ENCODE measurements at regions not wholly inside any gene's neighbourhood (a gene's known extent, or its start where the extent isn't known, plus 50 kb on each side); places are given as distances from the start of the nearest gene placed in this dataset.
"Not testable (repeated sequence)": the region's sequence is repeated elsewhere in the genome, so short reads cannot be mapped to it uniquely, and the experiment has no call there.

DNA sequence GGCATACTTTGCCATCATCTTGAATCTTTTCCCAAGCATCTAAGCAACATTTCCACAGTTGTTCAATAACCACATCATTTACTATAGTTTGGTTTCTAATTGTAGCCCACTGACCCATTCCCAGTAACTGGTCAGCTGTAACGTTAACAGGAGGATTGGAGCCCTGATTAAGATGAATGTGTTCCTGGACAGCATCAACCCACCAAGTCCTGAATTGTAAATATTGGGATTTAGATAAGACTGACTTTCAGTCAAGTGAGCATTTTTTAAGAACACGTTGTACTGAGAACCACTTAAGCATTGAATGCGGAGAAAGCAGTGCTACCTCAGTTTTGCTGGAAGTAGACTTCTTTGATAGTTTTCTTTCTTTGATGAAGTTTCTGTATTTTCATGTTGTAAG lies 53.3 kb upstream of the ARL4D start:
- H3K4me2 ChIP-seq (ENCODE audit: low read length); H3K9me2 ChIP-seq (ENCODE audit: insufficient read depth); H3K79me2 ChIP-seq (ENCODE audit: insufficient read depth, low read length); H2AFZ ChIP-seq (ENCODE audit: low read depth, low read length, poor library complexity, severe bottlenecking); H3K27ac ChIP-seq (ENCODE audit: low read depth, low read length); H3K27me3 ChIP-seq (ENCODE audit: insufficient read depth, low read length); H3K36me3 ChIP-seq (ENCODE audit: control insufficient read depth in 1 of 2, insufficient read depth in 2 of 2, low read length in 2 of 2); DNase-seq (ENCODE audit: low read depth, low spot score); H3K4me1 ChIP-seq (ENCODE audit: control insufficient read depth in 1 of 2, insufficient read depth in 2 of 2, low read length in 2 of 2); RAD21 ChIA-PET (ENCODE audit: low non-redundant PET in 1 of 2, low total read pairs in 2 of 2, uncharacterized antibody in 2 of 2, unreplicated experiment in 2 of 2); BruUV-seq (replicated peaks); H3K9ac ChIP-seq (ENCODE audit: low read length); CTCF ChIA-PET; intact Hi-C loops (cut with micrococcal nuclease); H4K20me1 ChIP-seq (ENCODE audit: insufficient read depth); ATAC-seq; POLR2A ChIA-PET; H3K4me3 ChIP-seq (replicated peaks in 1 of 2; ENCODE audit: low read depth in 1 of 2, low read length in 2 of 2): not testable (repeated sequence)
- peaks cover 16 to 30% of the 10 kb centered on the region in 2 experiments; a peak in 3 of 4 replicates for H3K9me3 ChIP-seq (ENCODE audit: control insufficient read depth in 1 of 2, insufficient read depth in 1 of 2, low read depth in 1 of 2, low read length in 2 of 2)

DNA sequence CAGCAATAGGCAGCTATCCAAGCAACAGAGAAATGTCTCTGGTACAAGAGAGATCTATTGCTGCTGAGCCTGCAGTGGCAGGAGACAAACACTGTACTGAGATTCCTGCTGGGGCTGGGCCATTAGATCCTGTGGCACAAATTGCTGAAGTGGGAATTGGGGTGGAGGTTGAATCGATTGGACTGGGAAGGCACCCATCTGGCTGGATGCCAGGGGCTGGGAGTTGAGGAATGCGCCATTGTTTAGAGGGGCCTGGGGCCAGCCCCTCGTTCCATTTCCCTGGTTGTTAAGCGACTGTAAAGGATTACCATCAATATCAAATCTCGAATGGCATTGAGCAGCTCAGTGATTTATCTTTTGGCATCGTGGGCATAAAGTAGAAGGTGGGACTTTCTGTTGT lies 54.1 kb upstream of the ARL4D start:
- H3K4me1 ChIP-seq (ENCODE audit: control insufficient read depth in 1 of 2, insufficient read depth in 2 of 2, low read length in 2 of 2): no peaks in the 10 kb centered on the region
- H3K4me2 ChIP-seq (ENCODE audit: low read length): no peak overlapping the region
- POLR2A ChIA-PET: no interaction called here
- ATAC-seq (no peak), DNase-seq (ENCODE audit: low read depth, low spot score) (no peak)
- H2AFZ ChIP-seq (ENCODE audit: low read depth, low read length, poor library complexity, severe bottlenecking): no peak overlapping the region
- BruUV-seq (replicated peaks): no TSS peak
- H3K79me2 ChIP-seq (ENCODE audit: insufficient read depth, low read length): no peaks in the 10 kb centered on the region
- H3K27ac ChIP-seq (ENCODE audit: low read depth, low read length): no peak overlapping the region
- RAD21 ChIA-PET (ENCODE audit: low non-redundant PET in 1 of 2, low total read pairs in 2 of 2, uncharacterized antibody in 2 of 2, unreplicated experiment in 2 of 2): no interaction called here
- no peaks in the 10 kb centered on the region for H3K27me3 ChIP-seq (ENCODE audit: insufficient read depth, low read length)
- no peaks in the 10 kb centered on the region for H3K36me3 ChIP-seq (ENCODE audit: control insufficient read depth in 1 of 2, insufficient read depth in 2 of 2, low read length in 2 of 2)
- H3K9ac ChIP-seq (ENCODE audit: low read length): no peak overlapping the region
- TF ChIP-seq, protein P1, sequence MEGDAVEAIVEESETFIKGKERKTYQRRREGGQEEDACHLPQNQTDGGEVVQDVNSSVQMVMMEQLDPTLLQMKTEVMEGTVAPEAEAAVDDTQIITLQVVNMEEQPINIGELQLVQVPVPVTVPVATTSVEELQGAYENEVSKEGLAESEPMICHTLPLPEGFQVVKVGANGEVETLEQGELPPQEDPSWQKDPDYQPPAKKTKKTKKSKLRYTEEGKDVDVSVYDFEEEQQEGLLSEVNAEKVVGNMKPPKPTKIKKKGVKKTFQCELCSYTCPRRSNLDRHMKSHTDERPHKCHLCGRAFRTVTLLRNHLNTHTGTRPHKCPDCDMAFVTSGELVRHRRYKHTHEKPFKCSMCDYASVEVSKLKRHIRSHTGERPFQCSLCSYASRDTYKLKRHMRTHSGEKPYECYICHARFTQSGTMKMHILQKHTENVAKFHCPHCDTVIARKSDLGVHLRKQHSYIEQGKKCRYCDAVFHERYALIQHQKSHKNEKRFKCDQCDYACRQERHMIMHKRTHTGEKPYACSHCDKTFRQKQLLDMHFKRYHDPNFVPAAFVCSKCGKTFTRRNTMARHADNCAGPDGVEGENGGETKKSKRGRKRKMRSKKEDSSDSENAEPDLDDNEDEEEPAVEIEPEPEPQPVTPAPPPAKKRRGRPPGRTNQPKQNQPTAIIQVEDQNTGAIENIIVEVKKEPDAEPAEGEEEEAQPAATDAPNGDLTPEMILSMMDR (IDR thresholded peaks at IDR 0.05 in 2 of 3, conservative IDR thresholded peaks at IDR 0.05 in 1 of 3; ENCODE audit: borderline replicate concordance in 1 of 3, insufficient read depth in 1 of 3, low read depth in 2 of 3, low read length in 2 of 3): no peak
- TF ChIP-seq YY1 (IDR thresholded peaks at IDR 0.05; ENCODE audit: extremely low read depth, insufficient replicate concordance, low read depth, low read length) (no peak), POLR2A (IDR thresholded peaks at IDR 0.05; ENCODE audit: borderline replicate concordance, extremely low read depth, insufficient read depth, insufficient read length) (no peak), FOSL1 (IDR thresholded peaks at IDR 0.05; ENCODE audit: low read depth) (no peak), CBX3 (IDR thresholded peaks at IDR 0.05; ENCODE audit: low read depth) (no peak), SIN3A (IDR thresholded peaks at IDR 0.05; ENCODE audit: low read depth) (no peak), JUND (IDR thresholded peaks at IDR 0.05) (no peak), TCF7L2 (IDR thresholded peaks at IDR 0.05; ENCODE audit: borderline replicate concordance, extremely low read depth, insufficient read depth, insufficient read length) (no peak), EGR1 (IDR thresholded peaks at IDR 0.05; ENCODE audit: low read depth) (no peak)
- TF ChIP-seq, protein P2, sequence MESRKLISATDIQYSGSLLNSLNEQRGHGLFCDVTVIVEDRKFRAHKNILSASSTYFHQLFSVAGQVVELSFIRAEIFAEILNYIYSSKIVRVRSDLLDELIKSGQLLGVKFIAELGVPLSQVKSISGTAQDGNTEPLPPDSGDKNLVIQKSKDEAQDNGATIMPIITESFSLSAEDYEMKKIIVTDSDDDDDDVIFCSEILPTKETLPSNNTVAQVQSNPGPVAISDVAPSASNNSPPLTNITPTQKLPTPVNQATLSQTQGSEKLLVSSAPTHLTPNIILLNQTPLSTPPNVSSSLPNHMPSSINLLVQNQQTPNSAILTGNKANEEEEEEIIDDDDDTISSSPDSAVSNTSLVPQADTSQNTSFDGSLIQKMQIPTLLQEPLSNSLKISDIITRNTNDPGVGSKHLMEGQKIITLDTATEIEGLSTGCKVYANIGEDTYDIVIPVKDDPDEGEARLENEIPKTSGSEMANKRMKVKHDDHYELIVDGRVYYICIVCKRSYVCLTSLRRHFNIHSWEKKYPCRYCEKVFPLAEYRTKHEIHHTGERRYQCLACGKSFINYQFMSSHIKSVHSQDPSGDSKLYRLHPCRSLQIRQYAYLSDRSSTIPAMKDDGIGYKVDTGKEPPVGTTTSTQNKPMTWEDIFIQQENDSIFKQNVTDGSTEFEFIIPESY (IDR thresholded peaks at IDR 0.05; ENCODE audit: extremely low read depth, insufficient replicate concordance, low read length): no peak
- CTCF ChIA-PET: no interaction called here
- intact Hi-C loops (cut with micrococcal nuclease): no loop called here
- H3K4me3 ChIP-seq (replicated peaks in 1 of 2; ENCODE audit: low read depth in 1 of 2, low read length in 2 of 2): no peak overlapping the region
- peaks cover 11 to 25% of the 10 kb centered on the region in 2 experiments; a peak in 3 of 4 replicates for H3K9me3 ChIP-seq (ENCODE audit: control insufficient read depth in 1 of 2, insufficient read depth in 1 of 2, low read depth in 1 of 2, low read length in 2 of 2)
- no peaks in the 10 kb centered on the region for H4K20me1 ChIP-seq (ENCODE audit: insufficient read depth)
- no peaks in the 10 kb centered on the region for H3K9me2 ChIP-seq (ENCODE audit: insufficient read depth)
